GM18861 (cell line): ENCODE measurements at regions not wholly inside any gene's neighbourhood (a gene's known extent, or its start where the extent isn't known, plus 50 kb on each side); places are given as distances from the start of the nearest gene placed in this dataset.

Experiments
- ATAC-seq: cut with Tn5 transposase; IDR thresholded peaks from one replicate; pipeline ENCODE4 v1.9.1; 2021; ENCODE audit not compliant: unreplicated experiment

DNA sequence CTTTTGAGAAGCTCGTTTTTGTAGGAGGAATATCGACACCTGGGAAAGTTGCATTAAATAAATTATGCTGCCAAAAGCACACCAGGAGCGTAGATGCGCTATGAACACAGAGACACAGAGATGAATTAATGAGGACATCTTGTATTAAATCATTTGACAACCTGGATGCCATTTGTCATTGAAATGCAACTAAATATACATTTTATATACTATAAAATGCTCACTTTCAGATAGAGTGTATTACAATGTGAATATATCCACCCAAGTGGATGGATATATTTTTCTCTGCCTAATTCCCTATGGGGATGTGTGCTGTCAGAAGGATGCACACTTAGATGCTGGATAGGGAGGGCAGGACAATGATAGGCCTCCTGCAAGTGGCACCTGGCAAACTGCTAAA, 426.2 kb downstream of the RIT2 start:
- no peak for ATAC-seq
